AG04449 (cell line): ENCODE measurements at regions not wholly inside any gene's neighbourhood (a gene's known extent, or its start where the extent isn't known, plus 50 kb on each side); places are given as distances from the start of the nearest gene placed in this dataset.

Experiments used
- CTCF ChIA-PET: fragments of 350-600 bp; formaldehyde crosslinking; extraction: SDS; loops from one replicate; lab custom pipeline; 2021; ENCODE audit warnings: antibody characterized with exemption; lab: Yijun Ruan, JAX
- POLR2A ChIA-PET: fragments of 400-600, 350-600 bp; formaldehyde crosslinking; extraction: SDS; loops from one replicate; lab custom pipeline; 2020; ENCODE audit warnings: antibody characterized with exemption, inconsistent platforms; lab: Yijun Ruan, JAX
- DNase-seq: peaks from one replicate; pipeline ENCODE4 v3.0.0-alpha.2; 2010; ENCODE audit warnings: low read depth, low spot score
- H3K4me3 ChIP-seq: 2 replicates; pipeline ENCODE4 v1.5.1; 2011; ENCODE audit warnings: low read depth, mild to moderate bottlenecking, control low read depth, low read length
- CTCF ChIP-seq: IDR thresholded peaks from one replicate; pipeline ENCODE4 v1.5.1; 2011; ENCODE audit warnings: mild to moderate bottlenecking, moderate library complexity, low read length, control low read depth, inconsistent platforms; ENCODE audit not compliant: insufficient read depth; ENCODE audit errors: missing control alignments

- no peak overlapping the region for H3K4me3 ChIP-seq
- DNase-seq: no peak
- no peak for TF ChIP-seq CTCF
- ChIA-PET POLR2A (no interaction called here), CTCF (no interaction called here)
These were observed 52.2 kb upstream of the FAT1 start for GRCh38 chr4:186775902-186776301.

GRCh38 chr4:186778134-186778533 lies 54.5 kb upstream of the FAT1 start:
- H3K4me3 ChIP-seq: no peak overlapping the region
- POLR2A ChIA-PET: no interaction called here
- DNase-seq: no peak
- CTCF ChIA-PET: no interaction called here
- no peak for TF ChIP-seq CTCF

GRCh38 chr4:186780291-186781031 lies 56.8 kb upstream of the FAT1 start:
- CTCF ChIA-PET: interaction anchor here (0.6 to 1.0 kb wide), 3 partner anchors 9 to 931 kb away, joined by 3 read pairs; no protein-coding TSS in a partner anchor
- POLR2A ChIA-PET: no interaction called here
- DNase-seq: no peak

GRCh38 chr4:186781032-186781917 lies 57.6 kb upstream of the FAT1 start:
- no peak for TF ChIP-seq CTCF
- ChIA-PET CTCF (interaction anchor here (0.9 to 1.0 kb wide), 2 partner anchors 8 to 55 kb away, joined by 3 read pairs; no protein-coding TSS in a partner anchor), POLR2A (interaction anchor here (1.0 kb wide), 1 partner anchor 13 kb away, joined by 3 read pairs; no protein-coding TSS in a partner anchor)
- H3K4me3 ChIP-seq: no peak overlapping the region
- DNase-seq: no peak

More at GRCh38 chr4:186780291-186781031, 56.8 kb upstream of the FAT1 start:
- no peak overlapping the region for H3K4me3 ChIP-seq
- TF ChIP-seq CTCF: no peak

- ChIA-PET CTCF (interaction anchor here (1.1 kb wide), 1 partner anchor 166 kb away, joined by 3 read pairs; no protein-coding TSS in a partner anchor), POLR2A (no interaction called here)
- H3K4me3 ChIP-seq: no peak overlapping the region
- no peak for TF ChIP-seq CTCF
- DNase-seq: no peak
These were observed 58.6 kb upstream of the FAT1 start for GRCh38 chr4:186782302-186782701.

GRCh38 chr4:186787536-186787935 lies 63.9 kb upstream of the FAT1 start:
- no peak for TF ChIP-seq CTCF
- ChIA-PET CTCF (no interaction called here), POLR2A (no interaction called here)
- no peak overlapping the region for H3K4me3 ChIP-seq
- DNase-seq: no peak
